Cardiac muscle cell (in vitro differentiated cells and primary cell): ENCODE measurements at regions not wholly inside any gene's neighbourhood (a gene's known extent, or its start where the extent isn't known, plus 50 kb on each side); places are given as distances from the start of the nearest gene placed in this dataset.
"Not testable (repeated sequence)": the region's sequence is repeated elsewhere in the genome, so short reads cannot be mapped to it uniquely, and the experiment has no call there.

Source experiments
- DNase-seq, 2 donors: peaks; one replicate each; pipeline versions ENCODE4 v3.0.0 to v3.0.0-alpha.2; 2010 to 2017; ENCODE audit warnings: low read depth in 1 of 2, low spot score in 1 of 2
- H3K27ac ChIP-seq: fragments of 200-600 bp; sonication (generic); 2 replicates; pipeline ENCODE4 v1.5.1; 2016
- H3K27me3 ChIP-seq: fragments of 200-600 bp; sonication (generic); 2 replicates; pipeline ENCODE4 v1.6.0; 2016; ENCODE audit warnings: control low read depth
- H3K36me3 ChIP-seq: fragments of 200-600 bp; sonication (generic); 2 replicates; pipeline ENCODE4 v1.5.1; 2016; ENCODE audit warnings: control low read depth
- H3K4me1 ChIP-seq: fragments of 200-600 bp; sonication (generic); 2 replicates; pipeline ENCODE4 v1.8.1; 2017; ENCODE audit warnings: low read depth, mild to moderate bottlenecking, mixed run types
- H3K4me3 ChIP-seq: fragments of 200-600 bp; sonication (generic); 2 replicates; pipeline ENCODE4 v1.5.1; 2016; ENCODE audit warnings: mild to moderate bottlenecking
- H3K9me3 ChIP-seq: fragments of 200-600 bp; sonication (generic); 2 replicates; pipeline ENCODE4 v1.5.1; 2017; ENCODE audit warnings: low read depth, mild to moderate bottlenecking, control low read depth
- TF ChIP-seq, protein P1 (sequence below): IDR thresholded peaks from 2 replicates; pipeline ENCODE4 v1.5.1; 2012; ENCODE audit warnings: low read depth, mild to moderate bottlenecking, low read length

DNA sequence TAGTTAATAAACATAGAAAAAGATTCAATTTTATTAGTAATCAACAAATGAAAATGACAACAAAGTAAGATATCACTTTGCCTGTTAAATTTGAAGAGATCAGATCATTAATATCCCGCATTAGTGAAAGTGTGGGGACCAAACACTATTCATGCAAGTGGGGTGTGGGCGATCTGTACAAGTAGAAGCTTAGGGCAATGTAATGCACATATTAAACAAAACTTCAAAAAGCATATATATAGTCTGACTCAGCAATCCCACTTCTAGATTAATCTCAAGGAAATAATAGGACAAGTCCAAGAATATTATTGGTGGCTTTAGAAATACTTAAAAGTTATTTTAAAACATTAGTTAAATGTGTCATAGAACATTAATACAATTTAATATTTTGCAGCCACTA lies 188.5 kb downstream of the LRRC70 start:
- Histone ChIP-seq H3K27me3 (no peaks in the 10 kb centered on the region), H3K9me3 (no peaks in the 10 kb centered on the region), H3K36me3 (no peaks in the 10 kb centered on the region), H3K27ac (no peak overlapping the region), H3K4me1 (no peaks in the 10 kb centered on the region), H3K4me3 (no peak overlapping the region)
- no peak for DNase-seq
- TF ChIP-seq, protein P1, sequence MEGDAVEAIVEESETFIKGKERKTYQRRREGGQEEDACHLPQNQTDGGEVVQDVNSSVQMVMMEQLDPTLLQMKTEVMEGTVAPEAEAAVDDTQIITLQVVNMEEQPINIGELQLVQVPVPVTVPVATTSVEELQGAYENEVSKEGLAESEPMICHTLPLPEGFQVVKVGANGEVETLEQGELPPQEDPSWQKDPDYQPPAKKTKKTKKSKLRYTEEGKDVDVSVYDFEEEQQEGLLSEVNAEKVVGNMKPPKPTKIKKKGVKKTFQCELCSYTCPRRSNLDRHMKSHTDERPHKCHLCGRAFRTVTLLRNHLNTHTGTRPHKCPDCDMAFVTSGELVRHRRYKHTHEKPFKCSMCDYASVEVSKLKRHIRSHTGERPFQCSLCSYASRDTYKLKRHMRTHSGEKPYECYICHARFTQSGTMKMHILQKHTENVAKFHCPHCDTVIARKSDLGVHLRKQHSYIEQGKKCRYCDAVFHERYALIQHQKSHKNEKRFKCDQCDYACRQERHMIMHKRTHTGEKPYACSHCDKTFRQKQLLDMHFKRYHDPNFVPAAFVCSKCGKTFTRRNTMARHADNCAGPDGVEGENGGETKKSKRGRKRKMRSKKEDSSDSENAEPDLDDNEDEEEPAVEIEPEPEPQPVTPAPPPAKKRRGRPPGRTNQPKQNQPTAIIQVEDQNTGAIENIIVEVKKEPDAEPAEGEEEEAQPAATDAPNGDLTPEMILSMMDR: no peak

DNA sequence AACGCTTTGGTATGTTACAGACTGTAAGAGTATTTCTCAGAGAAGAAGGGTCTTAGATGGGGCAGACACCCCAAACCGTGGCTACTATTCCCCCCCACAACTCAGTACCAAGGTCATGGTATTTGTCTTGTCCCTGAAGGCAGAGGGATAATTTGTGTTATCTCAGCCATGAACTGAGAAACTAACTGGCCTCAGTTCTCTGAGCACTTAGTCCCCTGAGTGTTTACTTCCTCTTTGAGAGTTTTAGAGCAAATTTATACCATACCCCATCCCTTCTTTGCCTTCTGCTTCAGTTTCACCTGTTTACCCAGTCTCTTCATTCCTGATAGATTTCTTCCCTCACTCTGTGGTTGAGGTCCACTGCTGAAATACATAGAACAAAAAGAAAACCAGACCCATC lies 183.9 kb downstream of the LRRC70 start:
- no peaks in the 10 kb centered on the region for H3K27me3 ChIP-seq
- H3K36me3 ChIP-seq: no peaks in the 10 kb centered on the region
- no peak overlapping the region for H3K4me3 ChIP-seq
- TF ChIP-seq, protein P1: no peak
- H3K9me3 ChIP-seq: no peaks in the 10 kb centered on the region
- H3K4me1 ChIP-seq: no peaks in the 10 kb centered on the region
- no peak for DNase-seq
- H3K27ac ChIP-seq: no peak overlapping the region

DNA sequence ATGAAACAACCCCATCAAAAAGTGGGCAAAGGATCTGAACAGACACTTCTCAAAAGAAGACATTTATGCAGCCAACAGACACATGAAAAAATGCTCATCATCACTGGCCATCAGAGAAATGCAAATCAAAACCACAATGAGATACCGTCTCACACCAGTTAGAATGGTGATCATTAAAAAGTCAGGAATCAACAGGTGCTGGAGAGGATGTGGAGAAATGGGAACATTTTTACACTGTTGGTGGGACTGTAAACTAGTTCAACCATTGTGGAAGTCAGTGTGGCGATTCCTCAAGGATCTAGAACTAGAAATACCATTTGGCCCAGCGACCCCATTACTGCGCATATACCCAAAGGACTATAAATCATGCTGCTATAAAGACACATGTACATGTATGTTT lies 179.1 kb downstream of the LRRC70 start:
- not testable (repeated sequence) for H3K4me1 ChIP-seq

DNA sequence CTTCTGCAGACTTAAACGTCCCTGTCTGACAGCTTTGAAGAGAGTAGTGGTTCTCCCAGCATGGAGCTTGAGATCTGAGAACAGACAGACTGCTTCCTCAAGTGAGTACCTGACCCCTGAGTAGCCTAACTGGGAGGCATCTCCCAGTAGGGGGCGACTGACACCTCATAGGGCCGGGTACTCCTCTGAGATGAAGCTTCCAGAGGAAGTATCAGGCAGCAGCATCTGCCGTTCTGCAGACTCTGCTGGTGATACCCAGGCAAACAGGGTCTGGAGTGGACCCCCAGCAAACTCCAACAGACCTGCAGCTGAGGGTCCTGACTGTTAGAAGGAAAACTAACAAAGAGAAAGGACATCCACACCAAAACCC lies 174.4 kb downstream of the LRRC70 start:
- H3K9me3 ChIP-seq, DNase-seq, H3K4me3 ChIP-seq, H3K27me3 ChIP-seq, H3K4me1 ChIP-seq, H3K36me3 ChIP-seq, H3K27ac ChIP-seq: not testable (repeated sequence)

More for the DNA sequence above, 179.1 kb downstream of the LRRC70 start:
- not testable (repeated sequence) for H3K9me3 ChIP-seq, H3K27me3 ChIP-seq, DNase-seq, H3K36me3 ChIP-seq, H3K4me3 ChIP-seq, H3K27ac ChIP-seq

DNA sequence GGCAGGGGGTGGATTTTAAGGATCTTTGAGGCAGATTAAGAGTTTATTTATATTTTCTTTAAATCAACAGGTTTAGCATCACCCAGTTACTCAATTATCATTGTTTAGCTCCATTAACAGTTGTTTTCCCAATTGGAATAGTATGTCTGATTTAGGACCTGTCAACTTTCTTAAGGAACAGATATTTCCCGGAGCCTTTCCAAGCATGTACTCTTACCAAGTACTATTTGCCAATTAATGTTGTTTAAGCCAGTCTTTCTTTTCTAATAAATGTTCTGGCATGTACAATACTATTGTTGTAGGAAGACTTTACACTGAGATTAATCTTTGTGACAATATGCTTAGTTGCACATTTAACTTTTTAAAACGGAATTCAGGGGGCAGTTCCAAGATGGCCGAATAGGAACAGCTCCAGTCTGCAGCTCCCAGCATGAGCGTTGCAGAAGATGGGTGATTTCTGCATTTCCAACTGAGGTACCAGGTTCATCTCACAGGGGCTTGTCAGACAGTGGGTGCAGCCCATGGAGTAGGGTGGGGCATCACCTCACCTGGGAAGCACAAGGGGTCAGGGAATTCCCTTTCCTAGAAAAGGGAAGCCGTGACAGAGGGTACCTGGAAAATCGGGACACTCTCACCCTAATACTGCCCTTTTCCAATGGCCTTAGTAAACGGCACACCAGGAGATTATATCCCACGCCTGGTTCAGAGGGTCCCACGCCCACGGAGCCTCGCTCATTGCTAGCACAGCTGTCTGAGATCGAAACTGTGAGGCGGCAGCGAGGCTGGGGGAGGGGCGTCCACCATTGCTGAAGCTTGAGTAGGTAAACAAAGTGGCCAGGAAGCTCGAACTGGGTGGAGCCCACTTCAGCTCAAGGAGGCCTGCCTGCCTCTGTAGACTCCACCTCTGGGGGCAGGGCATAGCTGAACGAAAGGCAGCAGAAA lies 173.7 kb downstream of the LRRC70 start:
- H3K27me3 ChIP-seq, H3K27ac ChIP-seq, H3K9me3 ChIP-seq, H3K36me3 ChIP-seq, H3K4me3 ChIP-seq, DNase-seq, H3K4me1 ChIP-seq: not testable (repeated sequence)

DNA sequence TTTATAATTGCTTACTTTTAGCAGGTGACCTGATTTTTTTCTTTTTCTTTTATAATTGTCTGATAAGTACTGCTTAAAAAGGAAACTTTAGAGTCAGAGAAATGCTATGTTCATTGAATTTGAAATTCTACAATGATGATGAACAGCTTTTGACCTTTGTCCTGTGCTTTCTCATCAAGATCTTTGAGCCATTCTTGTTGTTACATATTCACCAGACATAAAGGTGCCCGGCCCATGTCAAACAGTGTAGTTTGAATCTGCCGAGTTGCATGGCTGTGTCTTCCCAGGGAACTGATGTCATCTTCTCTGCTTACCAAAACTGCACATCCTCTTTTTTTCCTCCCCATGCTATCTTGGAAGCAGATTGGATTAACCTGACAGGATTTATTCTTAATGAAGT lies 163.6 kb downstream of the LRRC70 start:
- TF ChIP-seq, protein P1: no peak
- no peaks in the 10 kb centered on the region for H3K36me3 ChIP-seq
- no peak overlapping the region for H3K27ac ChIP-seq
- no peaks in the 10 kb centered on the region for H3K9me3 ChIP-seq
- H3K4me1 ChIP-seq: no peaks in the 10 kb centered on the region
- DNase-seq: no peak
- H3K4me3 ChIP-seq: no peak overlapping the region
- no peaks in the 10 kb centered on the region for H3K27me3 ChIP-seq

DNA sequence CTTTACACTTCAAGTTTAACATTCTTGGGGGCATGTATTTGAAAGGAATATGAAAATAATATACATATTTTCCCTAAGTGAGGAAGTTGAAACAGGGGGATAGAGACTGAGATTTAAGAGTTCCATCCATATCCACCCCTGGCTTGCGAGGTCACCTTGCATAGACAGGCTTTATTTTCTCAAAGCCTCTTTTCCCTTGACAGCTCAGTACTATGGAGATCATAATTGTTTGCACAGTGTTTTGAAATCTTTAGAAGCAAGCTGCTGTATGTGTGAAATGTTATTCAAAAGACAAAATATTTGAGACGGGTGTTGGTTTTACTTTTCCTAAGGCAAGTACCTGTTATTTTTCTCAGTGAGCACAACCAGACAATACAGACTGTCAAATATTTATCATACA lies 163.1 kb downstream of the LRRC70 start:
- Histone ChIP-seq H3K9me3 (no peaks in the 10 kb centered on the region), H3K4me1 (no peaks in the 10 kb centered on the region), H3K27ac (no peak overlapping the region), H3K4me3 (no peak overlapping the region), H3K27me3 (no peaks in the 10 kb centered on the region), H3K36me3 (no peaks in the 10 kb centered on the region)
- TF ChIP-seq, protein P1: no peak
- DNase-seq: no peak
